SJCRH30 (cell line): ENCODE measurements at regions not wholly inside any gene's neighbourhood (a gene's known extent, or its start where the extent isn't known, plus 50 kb on each side); places are given as distances from the start of the nearest gene placed in this dataset.

Source experiments
- DNase-seq, 2 experiments: peaks; one replicate each; pipeline ENCODE4 v3.0.0-alpha.2; 2015 to 2020
- H3K27ac ChIP-seq: fragments of 250-450 bp; sonication (Bioruptor Pico); 2 replicates; pipeline ENCODE4 v1.5.1; 2020; ENCODE audit warnings: mild to moderate bottlenecking, moderate library complexity
- H3K27me3 ChIP-seq: fragments of 250-450 bp; sonication (Bioruptor Pico); 2 replicates; pipeline ENCODE4 v1.5.1; 2020; ENCODE audit warnings: mild to moderate bottlenecking, moderate library complexity
- H3K36me3 ChIP-seq: fragments of 250-450 bp; sonication (Bioruptor Pico); 2 replicates; pipeline ENCODE4 v1.5.1; 2020; ENCODE audit warnings: mild to moderate bottlenecking, moderate library complexity
- H3K4me1 ChIP-seq: fragments of 250-450 bp; sonication (Bioruptor Pico); 2 replicates; pipeline ENCODE4 v1.5.1; 2020; ENCODE audit warnings: mild to moderate bottlenecking, moderate library complexity
- H3K4me3 ChIP-seq: fragments of 250-450 bp; sonication (Bioruptor Pico); 2 replicates; pipeline ENCODE4 v1.5.1; 2020; ENCODE audit warnings: mild to moderate bottlenecking, moderate library complexity
- H3K9me3 ChIP-seq: fragments of 250-450 bp; sonication (Bioruptor Pico); replicated peaks from 2 replicates; pipeline ENCODE4 v1.5.1; 2020; ENCODE audit warnings: mild to moderate bottlenecking, moderate library complexity

DNA sequence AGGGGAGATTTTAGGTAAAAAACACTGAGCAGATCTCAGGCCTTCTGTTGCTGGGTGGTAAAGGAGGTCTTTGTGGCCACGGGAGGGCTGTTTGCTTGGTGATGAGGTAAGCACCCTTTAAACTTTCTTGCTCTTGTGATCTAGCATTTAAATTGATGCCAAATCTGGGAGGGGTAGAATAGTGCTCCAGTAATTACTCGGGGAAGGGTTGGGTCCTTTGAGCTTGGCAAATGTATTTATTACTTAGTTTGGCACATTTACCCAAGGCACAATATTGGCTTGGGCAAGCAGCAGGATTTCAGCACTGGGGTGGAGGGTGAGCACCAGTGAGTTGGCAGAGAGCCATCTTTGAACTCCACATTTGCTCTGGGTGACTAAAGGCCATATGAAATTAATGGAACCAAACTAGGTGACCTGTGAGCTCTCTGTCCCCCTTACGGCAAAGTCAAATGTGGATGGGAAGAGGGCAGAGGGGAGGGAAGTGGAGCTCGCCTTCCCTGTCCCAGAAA is 185.9 kb upstream of the ONECUT1 start:
- Histone ChIP-seq H3K27ac (no peak overlapping the region), H3K9me3 (no peaks in the 10 kb centered on the region), H3K27me3 (0 out of 2 replicates have a peak, but pooled peaks cover 4% of the 10 kb centered on the region), H3K4me1 (no peaks in the 10 kb centered on the region), H3K4me3 (no peak overlapping the region), H3K36me3 (no peaks in the 10 kb centered on the region)
- DNase-seq: peak in 1 of 2 experiments; percentile 9

DNA sequence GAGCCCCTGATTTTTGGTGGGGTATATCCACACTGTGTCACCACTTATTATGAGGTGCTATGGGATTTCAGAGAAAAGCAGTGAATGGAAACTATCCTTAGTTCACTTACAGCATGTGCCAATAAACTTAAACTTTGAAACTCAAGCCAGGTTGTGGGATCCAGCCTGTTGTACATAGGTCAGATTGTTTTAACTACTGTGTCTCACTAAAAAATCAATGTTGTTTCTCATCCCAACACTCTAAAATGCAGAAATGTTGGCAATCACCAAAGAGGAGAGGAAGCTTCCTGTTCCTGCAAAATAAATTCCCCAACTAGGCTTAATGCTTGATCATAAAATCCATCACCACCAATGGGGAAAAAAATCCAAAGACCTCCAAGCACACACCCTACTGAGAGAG is 173.7 kb upstream of the ONECUT1 start:
- H3K4me1 ChIP-seq: no peaks in the 10 kb centered on the region
- no peaks in the 10 kb centered on the region for H3K27me3 ChIP-seq
- H3K36me3 ChIP-seq: no peaks in the 10 kb centered on the region
- no peaks in the 10 kb centered on the region for H3K9me3 ChIP-seq
- no peak overlapping the region for H3K4me3 ChIP-seq
- DNase-seq: no peak
- no peak overlapping the region for H3K27ac ChIP-seq

GRCh38 chr15:52960283-52960682 is 170.1 kb upstream of the ONECUT1 start:
- Histone ChIP-seq H3K4me3 (no peak overlapping the region), H3K27ac (no peak overlapping the region), H3K9me3 (no peaks in the 10 kb centered on the region), H3K36me3 (no peaks in the 10 kb centered on the region), H3K27me3 (no peaks in the 10 kb centered on the region), H3K4me1 (no peaks in the 10 kb centered on the region)
- DNase-seq: no peak

GRCh38 chr15:52943746-52944145 is 153.6 kb upstream of the ONECUT1 start:
- H3K36me3 ChIP-seq: no peaks in the 10 kb centered on the region
- H3K27ac ChIP-seq: no peak overlapping the region
- no peaks in the 10 kb centered on the region for H3K9me3 ChIP-seq
- H3K27me3 ChIP-seq: no peaks in the 10 kb centered on the region
- no peak for DNase-seq
- no peaks in the 10 kb centered on the region for H3K4me1 ChIP-seq
- no peak overlapping the region for H3K4me3 ChIP-seq

GRCh38 chr15:52936489-52936888 is 146.4 kb upstream of the ONECUT1 start:
- Histone ChIP-seq H3K36me3 (no peaks in the 10 kb centered on the region), H3K27ac (no peak overlapping the region), H3K27me3 (no peaks in the 10 kb centered on the region), H3K4me3 (no peak overlapping the region), H3K4me1 (no peaks in the 10 kb centered on the region), H3K9me3 (no peaks in the 10 kb centered on the region)
- DNase-seq: peak in 1 of 2 experiments; percentile 4

GRCh38 chr15:52925130-52925529 is 135.0 kb upstream of the ONECUT1 start:
- H3K27ac ChIP-seq: no peak overlapping the region
- no peak for DNase-seq

GRCh38 chr15:52924630-52925029 is 134.5 kb upstream of the ONECUT1 start:
- no peak overlapping the region for H3K27ac ChIP-seq
- H3K9me3 ChIP-seq: no peaks in the 10 kb centered on the region
- H3K27me3 ChIP-seq: no peaks in the 10 kb centered on the region
- no peaks in the 10 kb centered on the region for H3K4me1 ChIP-seq
- no peaks in the 10 kb centered on the region for H3K36me3 ChIP-seq
- DNase-seq: no peak
- H3K4me3 ChIP-seq: no peak overlapping the region

More at GRCh38 chr15:52925130-52925529, 135.0 kb upstream of the ONECUT1 start:
- Histone ChIP-seq H3K27me3 (no peaks in the 10 kb centered on the region), H3K9me3 (no peaks in the 10 kb centered on the region), H3K4me1 (no peaks in the 10 kb centered on the region), H3K36me3 (no peaks in the 10 kb centered on the region), H3K4me3 (no peak overlapping the region)

GRCh38 chr15:52923626-52924025 is 133.5 kb upstream of the ONECUT1 start:
- no peaks in the 10 kb centered on the region for H3K4me1 ChIP-seq
- H3K27ac ChIP-seq: no peak overlapping the region
- H3K27me3 ChIP-seq: no peaks in the 10 kb centered on the region
- no peak overlapping the region for H3K4me3 ChIP-seq
- no peaks in the 10 kb centered on the region for H3K36me3 ChIP-seq
- H3K9me3 ChIP-seq: no peaks in the 10 kb centered on the region
- DNase-seq: no peak

DNA sequence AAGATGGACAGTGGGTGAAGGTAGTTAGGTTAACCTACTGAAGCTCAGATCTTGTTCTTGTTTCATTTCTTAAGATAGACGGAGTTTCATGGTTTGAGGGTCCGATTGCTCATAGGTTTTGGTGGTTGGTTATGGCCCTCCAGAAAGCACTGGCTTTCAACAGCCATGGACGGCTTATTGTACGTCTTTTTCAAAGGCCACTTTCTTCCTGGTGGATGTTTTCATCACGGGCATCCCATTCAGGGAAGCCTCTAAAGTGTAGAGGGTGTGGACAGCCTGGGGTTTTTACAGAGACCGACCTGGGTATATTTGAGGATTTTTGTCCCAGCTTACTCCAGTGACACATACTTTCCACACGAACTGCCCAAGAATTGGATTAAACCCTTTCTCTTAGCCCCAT is 132.7 kb upstream of the ONECUT1 start:
- no peaks in the 10 kb centered on the region for H3K36me3 ChIP-seq
- H3K4me1 ChIP-seq: no peaks in the 10 kb centered on the region
- H3K9me3 ChIP-seq: no peaks in the 10 kb centered on the region
- no peak overlapping the region for H3K27ac ChIP-seq
- no peaks in the 10 kb centered on the region; the same call in 1 of the 2 replicates for H3K27me3 ChIP-seq
- no peak overlapping the region for H3K4me3 ChIP-seq
- no peak for DNase-seq

DNA sequence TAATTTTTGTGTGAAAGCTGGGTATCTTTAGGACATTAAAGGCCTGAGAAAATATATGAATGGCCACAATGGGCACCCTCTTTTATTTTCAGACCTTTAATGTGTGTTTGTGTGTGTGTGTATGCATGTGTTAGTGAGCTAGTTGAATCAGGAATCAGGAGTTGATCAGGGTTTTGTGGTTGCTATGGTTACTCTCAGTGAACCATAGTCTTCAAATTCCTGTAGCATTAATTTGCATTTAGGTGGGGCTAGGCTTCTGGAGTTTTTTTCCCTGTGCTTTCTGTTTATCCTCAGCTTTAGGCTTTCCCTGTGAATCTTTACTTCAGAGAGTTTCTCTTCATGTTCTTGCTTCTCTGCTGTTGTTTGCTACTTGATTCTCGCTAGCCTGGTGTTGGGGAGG is 122.0 kb upstream of the ONECUT1 start:
- no peak overlapping the region for H3K4me3 ChIP-seq
- no peaks in the 10 kb centered on the region for H3K9me3 ChIP-seq
- H3K36me3 ChIP-seq: no peaks in the 10 kb centered on the region
- no peak for DNase-seq
- no peak overlapping the region for H3K27ac ChIP-seq
- no peaks in the 10 kb centered on the region for H3K27me3 ChIP-seq
- H3K4me1 ChIP-seq: no peaks in the 10 kb centered on the region

GRCh38 chr15:52893338-52893737 is 103.2 kb upstream of the ONECUT1 start:
- DNase-seq: no peak
- no peaks in the 10 kb centered on the region for H3K4me1 ChIP-seq
- no peaks in the 10 kb centered on the region for H3K9me3 ChIP-seq
- no peaks in the 10 kb centered on the region for H3K27me3 ChIP-seq
- H3K27ac ChIP-seq: no peak overlapping the region
- H3K36me3 ChIP-seq: no peaks in the 10 kb centered on the region
- no peak overlapping the region for H3K4me3 ChIP-seq

DNA sequence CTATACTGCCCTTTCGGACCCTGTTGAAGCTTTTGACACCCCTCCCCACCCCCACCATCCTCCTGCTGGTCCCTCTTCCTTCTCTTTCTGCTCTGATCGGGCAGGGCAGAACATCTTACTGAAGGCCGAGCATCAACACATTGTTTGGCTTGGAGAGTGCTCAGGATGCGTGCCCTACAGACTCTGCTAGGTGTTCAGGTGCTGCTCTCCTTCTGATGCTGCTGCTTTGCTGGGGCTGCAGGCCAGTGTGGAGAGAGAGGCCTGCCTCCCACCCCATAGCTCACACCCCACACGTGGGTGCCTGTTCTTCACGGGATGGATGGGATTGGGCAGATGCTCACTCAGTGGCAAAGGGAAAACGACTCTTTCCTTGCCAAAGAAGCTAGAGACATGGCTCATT is 89.8 kb upstream of the ONECUT1 start:
- Histone ChIP-seq H3K27ac (no peak overlapping the region), H3K27me3 (no peaks in the 10 kb centered on the region), H3K36me3 (no peaks in the 10 kb centered on the region), H3K9me3 (no peaks in the 10 kb centered on the region), H3K4me1 (no peaks in the 10 kb centered on the region), H3K4me3 (no peak overlapping the region)
- no peak for DNase-seq

- no peak for DNase-seq
- Histone ChIP-seq H3K27ac (no peak overlapping the region), H3K27me3 (no peaks in the 10 kb centered on the region), H3K36me3 (no peaks in the 10 kb centered on the region), H3K4me1 (no peaks in the 10 kb centered on the region), H3K4me3 (no peak overlapping the region), H3K9me3 (no peaks in the 10 kb centered on the region)
Observed at GRCh38 chr15:52879145-52879544, 89.0 kb upstream of the ONECUT1 start.

- Histone ChIP-seq H3K4me3 (no peak overlapping the region), H3K27me3 (no peaks in the 10 kb centered on the region), H3K36me3 (no peaks in the 10 kb centered on the region), H3K9me3 (no peaks in the 10 kb centered on the region), H3K4me1 (no peaks in the 10 kb centered on the region), H3K27ac (no peak overlapping the region)
- no peak for DNase-seq
Observed at GRCh38 chr15:52876991-52877663, 87.0 kb upstream of the ONECUT1 start.

- H3K9me3 ChIP-seq: no peaks in the 10 kb centered on the region
- no peak overlapping the region for H3K27ac ChIP-seq
- H3K4me1 ChIP-seq: no peaks in the 10 kb centered on the region
- no peak for DNase-seq
- H3K4me3 ChIP-seq: no peak overlapping the region
- H3K27me3 ChIP-seq: no peaks in the 10 kb centered on the region
- H3K36me3 ChIP-seq: no peaks in the 10 kb centered on the region
Observed at GRCh38 chr15:52872036-52872818, 82.1 kb upstream of the ONECUT1 start.
